GM12873 (cell line): ENCODE measurements at regions not wholly inside any gene's neighbourhood (a gene's known extent, or its start where the extent isn't known, plus 50 kb on each side); places are given as distances from the start of the nearest gene placed in this dataset.

Source experiments
- TF ChIP-seq, protein P1 (sequence below): IDR thresholded peaks from 2 replicates; pipeline ENCODE4 v1.5.1; 2012; ENCODE audit warnings: low read depth, mild to moderate bottlenecking, moderate library complexity, low read length, control low read depth; ENCODE audit not compliant: insufficient read depth; ENCODE audit errors: missing control alignments

DNA sequence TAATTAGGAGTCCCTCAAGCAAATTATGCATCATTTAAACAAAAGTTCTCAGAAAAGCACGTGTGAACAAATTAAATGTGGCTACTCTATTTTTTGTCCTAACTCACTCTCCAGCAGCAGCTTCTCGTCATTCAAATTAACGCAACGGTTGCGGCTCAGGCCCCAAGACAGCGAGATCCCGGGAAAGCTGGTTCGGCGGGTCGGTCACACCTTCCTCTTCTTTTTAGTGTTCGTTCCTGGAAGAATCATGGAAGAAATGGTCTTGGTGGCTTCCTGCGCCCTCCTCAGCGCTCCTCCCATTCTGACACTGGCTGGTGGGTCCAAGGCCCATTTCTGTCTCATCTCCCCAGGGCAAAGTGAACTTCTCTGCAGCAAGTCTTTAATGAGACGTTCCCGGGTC lies 382.8 kb upstream of the IRX1 start:
- TF ChIP-seq, protein P1, sequence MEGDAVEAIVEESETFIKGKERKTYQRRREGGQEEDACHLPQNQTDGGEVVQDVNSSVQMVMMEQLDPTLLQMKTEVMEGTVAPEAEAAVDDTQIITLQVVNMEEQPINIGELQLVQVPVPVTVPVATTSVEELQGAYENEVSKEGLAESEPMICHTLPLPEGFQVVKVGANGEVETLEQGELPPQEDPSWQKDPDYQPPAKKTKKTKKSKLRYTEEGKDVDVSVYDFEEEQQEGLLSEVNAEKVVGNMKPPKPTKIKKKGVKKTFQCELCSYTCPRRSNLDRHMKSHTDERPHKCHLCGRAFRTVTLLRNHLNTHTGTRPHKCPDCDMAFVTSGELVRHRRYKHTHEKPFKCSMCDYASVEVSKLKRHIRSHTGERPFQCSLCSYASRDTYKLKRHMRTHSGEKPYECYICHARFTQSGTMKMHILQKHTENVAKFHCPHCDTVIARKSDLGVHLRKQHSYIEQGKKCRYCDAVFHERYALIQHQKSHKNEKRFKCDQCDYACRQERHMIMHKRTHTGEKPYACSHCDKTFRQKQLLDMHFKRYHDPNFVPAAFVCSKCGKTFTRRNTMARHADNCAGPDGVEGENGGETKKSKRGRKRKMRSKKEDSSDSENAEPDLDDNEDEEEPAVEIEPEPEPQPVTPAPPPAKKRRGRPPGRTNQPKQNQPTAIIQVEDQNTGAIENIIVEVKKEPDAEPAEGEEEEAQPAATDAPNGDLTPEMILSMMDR: no peak

DNA sequence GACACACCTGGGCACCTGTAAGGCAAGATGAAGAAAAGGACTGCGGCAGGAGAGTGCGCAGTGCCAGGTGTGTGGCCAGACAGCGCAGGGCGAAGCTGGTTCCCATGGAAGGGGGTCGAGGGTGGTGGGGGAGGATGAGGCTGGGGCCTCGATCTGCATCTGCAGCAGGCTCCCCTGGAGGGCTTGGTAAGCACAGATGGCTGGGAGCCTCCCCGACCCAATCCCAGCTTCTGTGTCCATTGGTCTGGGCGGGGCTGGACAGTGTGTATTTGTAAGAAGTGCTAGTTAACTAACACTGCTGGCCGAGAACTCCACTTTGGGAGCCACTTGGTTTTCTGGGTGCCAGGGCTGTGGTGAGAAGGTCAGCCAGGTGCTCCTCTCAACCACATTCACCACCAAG lies 385.1 kb upstream of the IRX1 start:
- TF ChIP-seq, protein P1: no peak

DNA sequence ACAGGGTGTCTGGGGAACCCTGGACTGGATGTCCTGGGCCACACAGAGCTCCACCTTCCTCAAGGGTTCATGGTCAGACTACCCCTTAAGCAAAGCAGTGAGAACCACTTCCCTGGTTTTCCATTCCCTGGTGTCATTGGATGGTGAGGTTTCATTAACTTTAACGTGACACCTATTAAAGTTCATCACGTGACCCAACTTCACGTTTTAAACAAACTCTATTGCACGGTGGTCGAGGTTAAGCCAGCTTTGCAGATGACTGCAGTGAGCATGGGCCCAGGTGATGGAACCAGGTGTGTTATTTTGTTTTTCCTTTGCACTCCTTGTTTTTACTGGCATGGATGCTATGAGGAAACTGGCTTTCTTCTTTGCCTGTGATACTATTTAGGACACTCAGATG lies 385.7 kb upstream of the IRX1 start:
- TF ChIP-seq, protein P1: no peak

DNA sequence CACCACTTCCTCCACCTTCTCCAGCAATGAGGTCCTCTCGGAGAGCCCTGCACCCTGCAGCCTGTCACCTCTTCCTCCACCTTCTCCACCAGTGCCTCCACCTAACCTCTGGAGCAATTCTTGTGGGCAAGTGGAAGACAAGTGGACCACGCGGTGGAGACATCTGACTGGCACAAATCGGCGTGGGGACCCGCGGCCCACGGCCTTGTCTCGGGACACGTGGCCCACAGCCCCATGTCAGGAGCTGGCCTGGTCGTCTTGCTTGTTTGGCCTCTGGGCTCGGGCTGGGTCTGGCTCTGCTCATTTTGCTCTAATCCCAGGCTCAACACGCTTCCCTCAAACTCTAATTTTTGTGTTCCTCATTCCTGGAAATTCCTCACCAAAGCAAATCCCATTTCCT lies 393.1 kb upstream of the IRX1 start:
- TF ChIP-seq, protein P1: no peak

DNA sequence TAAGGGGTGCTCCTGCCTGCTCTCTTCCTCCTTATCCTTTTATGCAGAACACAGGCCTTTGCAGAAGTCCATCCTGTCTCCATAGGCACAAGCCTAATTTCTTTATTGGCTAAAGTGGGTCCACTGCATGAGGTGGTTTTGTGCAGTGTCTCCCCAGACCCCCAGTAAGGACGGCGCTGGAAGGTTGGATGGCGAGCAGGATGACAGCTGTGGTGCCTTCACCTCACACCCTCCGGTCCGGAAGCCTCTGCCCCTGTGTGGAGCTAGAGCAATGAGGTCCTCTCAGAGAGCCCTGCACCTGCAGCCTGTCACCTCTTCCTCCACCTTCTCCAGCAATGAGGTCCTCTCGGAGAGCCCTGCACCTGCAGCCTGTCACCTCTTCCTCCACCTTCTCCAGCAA lies 393.7 kb upstream of the IRX1 start:
- TF ChIP-seq, protein P1: no peak

DNA sequence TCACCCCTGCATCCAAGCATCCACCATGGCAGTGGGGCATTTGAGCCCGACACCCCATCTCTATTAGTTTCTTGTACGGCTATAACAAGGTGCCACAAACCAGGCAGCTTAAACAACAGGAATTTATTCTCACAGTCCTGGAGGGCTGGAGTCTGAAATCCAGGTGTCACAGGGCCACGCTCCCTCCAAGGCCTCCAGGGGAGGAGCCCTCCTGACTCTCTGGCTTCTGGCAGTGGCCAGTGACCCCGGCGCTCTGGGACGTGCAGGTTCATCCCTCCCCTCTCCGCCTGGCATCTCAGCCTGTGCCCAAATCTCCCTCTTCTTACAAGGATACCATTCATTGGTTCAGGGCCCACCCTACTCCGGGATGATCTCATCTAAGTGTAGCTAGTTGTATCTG lies 394.5 kb upstream of the IRX1 start:
- TF ChIP-seq, protein P1: no peak

DNA sequence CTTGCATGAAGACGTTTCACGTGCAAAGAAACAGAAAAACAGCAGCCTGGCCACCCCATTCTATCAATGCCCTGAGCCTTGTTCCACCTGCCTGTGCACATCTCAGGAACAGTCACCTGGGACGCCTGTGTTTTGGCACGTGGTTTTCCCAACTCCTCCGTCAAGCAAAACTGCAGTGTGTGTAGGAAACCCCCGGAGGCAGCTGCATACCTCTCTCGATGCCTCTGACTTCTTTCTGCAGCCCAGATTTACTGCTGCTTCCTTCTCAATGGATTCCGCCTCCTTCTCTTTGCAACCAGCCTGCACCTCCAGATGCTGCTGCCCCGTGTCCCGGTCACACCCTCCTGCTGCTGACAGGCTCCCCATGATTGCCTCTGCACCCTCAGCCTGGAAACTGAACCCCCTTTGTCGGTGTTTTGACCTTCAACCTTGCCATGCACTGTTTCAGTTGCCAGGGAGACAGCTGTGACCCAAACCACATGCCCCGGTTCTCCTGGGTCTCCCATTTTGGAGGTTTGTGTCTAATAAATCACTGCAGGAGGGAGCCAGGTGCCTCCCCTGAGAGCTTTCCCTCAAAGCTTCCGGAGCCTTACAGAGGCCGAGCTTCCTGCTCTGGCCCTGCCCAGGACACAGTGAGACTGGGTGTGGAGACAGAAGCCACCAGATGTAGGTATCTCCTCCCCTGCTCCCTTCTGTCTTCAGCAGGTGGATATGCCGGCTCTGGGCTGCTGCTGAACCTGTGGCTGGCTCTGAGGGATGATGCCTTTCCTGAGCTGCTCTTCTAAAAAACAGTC lies 395.5 kb upstream of the IRX1 start:
- TF ChIP-seq, protein P1: no peak
